Activated CD8-positive, alpha-beta memory T cell treated with anti-CD3 and anti-CD28 coated beads, Interleukin-2, amount 50 U/mL, for 48 hours (primary cell): ENCODE measurements at regions not wholly inside any gene's neighbourhood (a gene's known extent, or its start where the extent isn't known, plus 50 kb on each side); places are given as distances from the start of the nearest gene placed in this dataset.

Experiments
- DNase-seq: peaks from one replicate; pipeline ENCODE4 v3.0.0-alpha.2; 2020

DNA sequence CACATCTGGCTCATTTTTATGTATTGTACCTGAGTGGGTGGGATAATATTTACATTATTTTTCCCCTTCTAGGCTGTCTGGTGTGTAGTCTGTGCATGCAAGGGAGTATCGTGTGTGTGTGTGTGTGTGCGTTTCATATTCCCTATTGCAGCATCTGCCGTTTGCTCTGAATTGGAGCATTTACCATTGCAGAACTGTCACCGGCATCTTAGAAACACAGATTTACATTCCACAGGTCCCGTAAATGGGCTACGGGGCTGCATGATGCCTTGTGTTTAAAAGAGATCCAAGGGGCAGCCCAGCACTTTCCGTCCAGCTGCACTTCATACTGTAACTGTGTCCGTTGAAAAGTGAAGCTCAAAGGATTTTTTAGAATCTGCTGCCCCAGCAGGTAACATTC lies 167.1 kb upstream of the KIAA1217 start:
- no peak for DNase-seq

GRCh38 chr10:24042884-24043283 lies 166.1 kb upstream of the KIAA1217 start:
- no peak for DNase-seq

DNA sequence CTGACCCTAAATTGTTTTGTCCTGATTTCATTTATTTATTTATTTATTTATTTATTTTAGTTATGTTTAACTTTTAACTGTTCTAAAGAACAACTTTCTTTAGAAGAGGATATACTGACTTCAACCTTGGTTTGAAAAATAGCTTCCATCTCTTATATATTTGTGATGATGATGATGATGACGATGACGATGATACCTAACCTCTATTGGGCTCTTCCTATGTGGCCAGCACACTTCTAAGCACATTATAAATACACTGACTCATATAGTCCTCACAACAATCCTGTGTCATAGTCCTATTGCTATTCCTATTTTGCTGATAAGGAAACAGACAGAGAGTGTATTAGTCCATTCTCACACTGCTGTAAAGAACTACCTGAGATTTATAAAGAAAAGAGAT lies 162.9 kb upstream of the KIAA1217 start:
- no peak for DNase-seq

DNA sequence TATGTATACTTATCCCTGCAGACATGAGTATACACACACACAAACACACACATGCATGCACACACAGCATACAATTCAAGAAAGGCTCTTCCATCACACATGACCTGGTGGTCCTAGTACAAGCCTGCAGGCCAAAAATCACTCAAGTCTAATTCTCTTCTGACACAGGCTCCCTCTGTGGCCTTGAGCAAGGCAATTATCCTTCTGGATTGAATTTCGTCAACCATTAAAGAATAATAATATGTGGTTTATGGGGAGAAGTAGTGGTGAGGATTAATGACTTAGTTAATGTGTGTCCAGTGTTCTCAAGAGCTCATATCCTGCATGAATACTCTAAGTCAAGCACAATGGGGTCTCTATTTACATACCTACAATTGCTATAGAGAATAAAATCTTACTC lies 161.8 kb upstream of the KIAA1217 start:
- no peak for DNase-seq

DNA sequence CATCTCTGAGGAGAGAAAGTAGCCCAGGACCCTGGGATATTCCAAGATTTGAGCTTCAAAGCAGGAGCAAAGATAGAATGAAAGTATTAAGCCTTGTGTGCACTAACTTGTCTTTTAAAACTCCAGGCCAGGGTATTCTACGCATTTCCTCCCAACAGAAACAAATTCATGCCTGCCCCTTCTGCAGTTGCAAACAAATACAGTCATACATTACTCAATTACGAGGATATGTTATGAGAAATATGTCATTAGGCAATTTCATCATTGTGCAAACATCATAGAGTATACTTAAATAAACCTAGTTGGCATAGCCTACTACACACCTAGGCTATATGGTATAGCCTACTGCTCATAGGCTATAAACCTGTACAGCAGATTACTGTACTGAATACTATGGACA lies 154.5 kb upstream of the KIAA1217 start:
- no peak for DNase-seq

- DNase-seq = no peak
Measured at GRCh38 chr10:24080207-24080606, 128.7 kb upstream of the KIAA1217 start.

DNA sequence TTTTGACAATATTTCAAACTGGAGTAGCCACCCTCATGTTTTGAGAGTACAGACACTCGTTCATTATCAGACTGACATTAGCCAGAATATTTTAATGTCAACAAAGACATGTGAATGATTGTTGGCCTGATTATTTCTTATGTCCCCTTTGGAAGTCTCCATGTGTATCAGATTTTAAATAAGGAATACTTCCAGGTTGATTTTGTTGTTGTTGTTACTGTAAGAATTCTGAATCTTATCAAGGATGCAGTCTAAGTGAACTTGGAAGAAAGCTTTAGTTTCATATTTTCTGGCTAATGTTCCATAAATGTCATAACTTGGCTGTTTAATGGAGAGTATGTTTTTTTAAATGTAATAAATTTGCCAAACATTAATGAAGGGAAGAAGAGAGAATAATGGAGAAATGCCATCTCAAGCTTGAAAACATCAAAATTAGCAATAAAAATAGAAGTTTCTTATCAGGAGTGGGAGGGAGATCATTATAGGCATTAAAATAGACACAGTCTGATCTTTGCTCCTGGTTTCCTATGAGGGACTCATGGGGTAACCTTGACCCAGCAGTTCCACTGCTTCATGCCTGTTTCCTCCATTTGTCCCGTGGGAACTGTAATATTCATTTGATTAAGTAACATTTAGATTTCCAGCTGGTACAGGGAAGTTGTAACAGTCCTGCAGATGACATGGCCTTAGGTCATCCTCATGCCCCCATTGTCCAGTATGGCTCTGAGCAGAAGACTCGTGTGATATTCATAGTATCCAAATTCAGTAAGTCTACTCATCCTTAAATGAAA lies 122.4 kb upstream of the KIAA1217 start:
- DNase-seq = no peak

- DNase-seq = no peak
Measured at GRCh38 chr10:24091256-24091655, 117.7 kb upstream of the KIAA1217 start.

DNA sequence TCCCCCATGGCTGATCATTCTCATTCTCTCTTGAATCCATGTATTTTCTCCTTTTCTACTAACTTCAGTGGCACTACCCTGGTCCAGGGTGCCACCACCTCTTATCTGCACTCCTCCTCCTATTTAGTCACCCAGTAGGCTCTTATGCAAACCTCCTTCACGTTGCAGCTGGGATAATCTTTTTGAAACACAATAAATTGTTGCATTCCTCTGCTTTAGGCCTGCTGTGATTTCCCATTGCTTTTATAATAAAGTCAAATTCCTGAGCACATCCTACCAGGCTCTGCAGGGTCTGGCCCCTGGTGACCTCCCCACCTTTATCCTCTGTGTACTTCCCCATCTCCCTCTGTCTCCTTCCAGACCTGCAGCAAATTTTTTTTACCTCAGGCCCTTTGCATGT lies 112.7 kb upstream of the KIAA1217 start:
- no peak for DNase-seq

- DNase-seq = no peak
Measured at GRCh38 chr10:24097751-24098207, 111.2 kb upstream of the KIAA1217 start.

- no peak for DNase-seq
Measured at GRCh38 chr10:24104895-24105294, 104.0 kb upstream of the KIAA1217 start.

- no peak for DNase-seq
Measured at GRCh38 chr10:24113901-24114300, 95.0 kb upstream of the KIAA1217 start.

DNA sequence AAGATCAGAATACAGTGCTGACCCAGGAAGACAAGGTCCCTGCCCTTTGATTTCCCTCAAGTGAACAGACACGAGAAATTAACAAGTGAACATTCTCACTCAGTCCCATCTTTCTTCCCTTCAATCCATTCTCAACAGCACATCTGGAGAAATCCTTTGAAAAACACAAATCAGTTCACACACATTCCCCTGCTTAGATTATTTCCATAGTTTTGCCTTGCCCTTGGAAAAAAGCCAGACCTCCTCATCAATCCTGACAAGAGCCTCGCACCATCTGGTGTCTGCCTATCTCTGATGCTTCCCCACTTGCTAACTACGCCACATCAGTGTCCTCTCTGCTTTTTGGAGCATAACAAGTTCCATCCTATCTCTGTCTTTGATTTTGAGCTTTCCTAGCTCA lies 94.4 kb upstream of the KIAA1217 start:
- no peak for DNase-seq

DNA sequence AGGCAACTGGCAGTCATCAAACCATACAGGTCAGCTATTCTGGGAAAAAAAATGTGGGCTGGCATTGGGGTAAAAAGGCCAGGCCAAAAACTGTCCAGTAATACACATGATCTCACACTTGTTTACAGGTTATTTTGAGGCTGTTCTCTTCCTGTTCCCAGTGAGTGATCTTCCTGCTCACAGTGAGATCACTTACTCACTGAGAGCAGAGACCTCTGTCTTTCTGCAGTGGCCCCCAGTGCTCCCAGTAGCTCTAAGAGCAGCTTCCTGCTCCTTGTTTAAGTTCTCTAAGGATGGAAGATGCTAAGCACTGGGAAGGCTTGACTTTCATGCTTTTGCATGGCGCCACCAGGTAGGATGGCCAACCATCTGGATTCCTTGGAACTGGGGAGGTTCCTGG lies 93.5 kb upstream of the KIAA1217 start:
- no peak for DNase-seq

- no peak for DNase-seq
Measured at GRCh38 chr10:24118246-24118645, 90.7 kb upstream of the KIAA1217 start.

DNA sequence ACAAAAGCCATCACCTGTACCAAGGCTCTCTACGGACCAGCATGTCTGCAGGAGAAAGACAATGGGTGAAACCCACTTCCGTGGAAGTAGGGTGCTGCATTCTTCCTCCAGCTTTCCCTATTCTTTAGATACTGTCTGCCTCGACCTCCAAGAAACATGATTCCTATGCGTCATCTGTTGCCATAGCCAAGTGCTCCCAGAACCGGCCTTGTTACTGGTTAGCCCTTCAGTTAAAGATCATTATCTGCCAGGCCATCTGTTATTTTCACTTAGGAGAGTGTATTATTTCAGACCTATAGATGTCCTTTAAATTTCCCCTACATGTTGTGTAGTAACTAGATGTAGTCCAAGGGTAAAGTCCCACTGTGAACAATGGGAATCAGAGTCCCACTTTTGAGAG lies 89.0 kb upstream of the KIAA1217 start:
- no peak for DNase-seq

GRCh38 chr10:24120646-24121045 lies 88.3 kb upstream of the KIAA1217 start:
- no peak for DNase-seq

- DNase-seq = no peak
Measured at GRCh38 chr10:24127516-24127915, 81.4 kb upstream of the KIAA1217 start.

DNA sequence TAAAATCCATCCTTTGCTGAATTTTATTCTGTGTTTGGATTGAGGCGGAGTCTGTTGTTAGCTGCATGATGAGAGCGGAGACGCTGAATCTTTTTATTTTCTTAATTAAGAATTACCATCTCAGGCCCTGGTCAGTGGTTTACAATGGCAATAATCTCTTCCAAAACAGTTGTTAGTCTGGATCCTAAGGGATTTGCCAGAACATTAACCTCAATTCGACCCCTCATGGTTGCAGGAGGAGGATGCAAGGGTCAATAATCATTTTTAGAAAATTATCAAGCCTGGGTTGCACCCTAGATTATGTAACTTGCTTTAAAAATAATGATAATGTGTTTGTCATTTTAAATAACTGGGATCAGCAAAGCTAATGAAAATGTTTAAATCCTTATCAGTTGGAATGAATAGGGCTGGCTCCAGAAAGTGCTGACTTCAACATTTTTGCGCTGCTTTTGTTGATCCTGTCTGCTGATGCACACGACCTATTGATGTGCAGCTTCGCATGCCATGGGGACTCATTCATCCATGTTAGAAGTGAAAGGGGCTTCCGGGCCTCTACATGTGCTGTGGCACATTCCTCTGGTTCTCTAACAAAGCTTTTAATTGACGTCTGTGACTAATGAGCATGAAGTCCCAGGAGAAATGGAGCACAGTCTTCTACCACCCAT lies 80.7 kb upstream of the KIAA1217 start:
- DNase-seq = no peak

DNA sequence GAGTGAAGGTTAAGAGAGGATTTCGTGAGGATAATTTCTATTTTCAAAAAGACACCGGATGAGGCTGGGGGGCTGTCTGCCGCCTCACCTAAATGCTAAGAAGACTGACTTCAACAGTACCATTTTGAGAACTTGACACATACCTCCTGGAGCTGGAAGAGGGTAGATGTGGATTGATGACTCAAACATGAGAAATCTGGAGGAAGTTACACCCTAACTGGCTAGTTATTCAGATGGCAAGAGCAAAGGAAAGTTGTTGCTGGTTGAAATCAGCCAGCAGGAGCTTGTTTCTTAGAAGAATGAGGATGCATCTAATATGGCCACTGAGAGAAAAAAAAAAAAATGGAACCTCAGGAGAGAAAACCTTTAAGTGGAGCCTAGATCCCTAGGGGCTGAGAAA lies 76.2 kb upstream of the KIAA1217 start:
- DNase-seq = no peak

GRCh38 chr10:24133835-24134234 lies 75.1 kb upstream of the KIAA1217 start:
- no peak for DNase-seq

DNA sequence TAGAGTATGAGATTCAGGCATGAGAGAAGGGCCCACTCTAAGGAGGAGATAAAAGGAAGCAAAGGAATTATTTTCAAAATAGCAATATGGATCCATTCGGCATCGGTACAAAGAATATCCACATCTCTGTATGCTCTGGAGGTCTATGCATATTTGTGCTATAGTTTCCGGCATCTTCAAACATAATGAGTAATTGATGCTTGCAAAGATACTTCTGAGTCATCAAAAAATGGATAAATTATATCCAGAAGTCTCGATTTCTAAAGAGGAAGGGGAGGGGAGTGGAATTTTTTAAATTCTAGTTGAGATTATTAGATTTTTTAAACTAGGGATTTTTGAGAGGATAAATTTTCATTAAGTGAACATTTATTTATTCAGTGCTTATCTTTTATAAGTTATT lies 72.9 kb upstream of the KIAA1217 start:
- no peak for DNase-seq

GRCh38 chr10:24147321-24147720 lies 61.6 kb upstream of the KIAA1217 start:
- no peak for DNase-seq

- DNase-seq = no peak
Measured at GRCh38 chr10:24149640-24150039, 59.3 kb upstream of the KIAA1217 start.

DNA sequence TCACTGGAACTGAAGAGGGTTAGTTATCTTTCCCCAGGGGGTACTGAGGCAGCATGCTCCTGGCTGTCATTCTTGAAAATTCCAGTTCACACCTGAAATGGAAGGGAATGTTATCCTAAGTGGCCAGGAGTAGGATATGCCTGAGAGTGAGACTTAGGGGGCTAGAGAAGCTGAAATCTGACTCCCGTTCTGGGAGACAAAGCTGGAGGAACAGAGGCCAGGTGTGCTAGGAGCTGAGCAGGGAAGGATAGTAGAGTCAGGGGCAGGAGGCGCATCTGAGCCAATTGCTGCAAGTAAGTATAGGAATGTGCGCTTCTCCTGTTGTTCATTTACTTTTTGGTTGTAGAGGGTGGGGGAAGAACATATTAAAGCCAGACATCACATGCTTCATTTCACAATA lies 58.1 kb upstream of the KIAA1217 start:
- no peak for DNase-seq
